GM12878 (cell line): ENCODE measurements at regions not wholly inside any gene's neighbourhood (a gene's known extent, or its start where the extent isn't known, plus 50 kb on each side); places are given as distances from the start of the nearest gene placed in this dataset.

ENCODE experiments used
- ATAC-seq: fragments of 200-7000 bp; cut with Tn5 transposase; 3 replicates; pipeline ENCODE4 v1.9.1; 2020; ENCODE audit warnings: mild to moderate bottlenecking, moderate library complexity
- BruUV-seq: library from RNA; stranded (reverse); fragments of 400-500 nt; replicated peaks from 2 replicates; lab custom pipeline; 2021; lab: Mats Ljungman, UMichigan
- CTCF ChIA-PET: fragments of 300-600 bp; sonication (Branson Sonifier 250); formaldehyde crosslinking; extraction: SDS; loops from one replicate; lab custom pipeline; 2021; ENCODE audit warnings: inconsistent platforms; lab: Yijun Ruan, JAX
- POLR2A ChIA-PET: fragments of 350-600 bp; formaldehyde crosslinking; extraction: SDS; loops from one replicate; lab custom pipeline; 2021; ENCODE audit warnings: inconsistent platforms; lab: Charles Lee
- RAD21 ChIA-PET: fragments of 300-600 bp; sonication (Branson Sonifier 250); formaldehyde crosslinking; loops from one replicate; lab custom pipeline; 2023; ENCODE audit warnings: antibody characterized with exemption; ENCODE audit not compliant: unreplicated experiment; lab: Charles Lee
- SMC1A ChIA-PET: fragments of 300-600 bp; sonication (Branson Sonifier 250); formaldehyde crosslinking; loops from one replicate; lab custom pipeline; 2023; ENCODE audit not compliant: unreplicated experiment, uncharacterized antibody; lab: Charles Lee
- DNase-seq: peaks from one replicate; pipeline ENCODE4 v3.0.0-alpha.2; 2011; ENCODE audit warnings: low read depth, low spot score
- FAIRE-seq: peaks from 3 replicates; lab custom pipeline; 2011; peaks lifted over from hg19 to GRCh38; lab: Jason Lieb, UNC
- H2AFZ ChIP-seq: 2 replicates; pipeline ENCODE4 v1.6.0; 2011; ENCODE audit warnings: low read depth, low read length, control low read depth; ENCODE audit not compliant: control insufficient read depth
- H3K27ac ChIP-seq: 2 replicates; pipeline ENCODE4 v1.5.1; 2011; ENCODE audit warnings: control low read depth; ENCODE audit not compliant: control insufficient read depth, insufficient read depth
- H3K27me3 ChIP-seq, 2 experiments: replicated peaks in 1 of 2; 2 replicates each; pipeline versions ENCODE4 v1.6.0 to v1.6.1; 2011; ENCODE audit warnings: low read length in 1 of 2; ENCODE audit not compliant: control insufficient read depth in 2 of 2, insufficient read depth in 2 of 2
- H3K36me3 ChIP-seq, 2 experiments: 2 replicates each; pipeline ENCODE4 v1.5.1; 2011; ENCODE audit warnings: low read length in 1 of 2; ENCODE audit not compliant: control insufficient read depth in 2 of 2, insufficient read depth in 2 of 2
- H3K4me1 ChIP-seq: 2 replicates; pipeline ENCODE4 v1.6.1; 2011; ENCODE audit warnings: mild to moderate bottlenecking, low read length, moderate library complexity, mixed read lengths; ENCODE audit not compliant: control insufficient read depth, insufficient read depth
- H3K4me2 ChIP-seq: 2 replicates; pipeline ENCODE4 v1.6.0; 2011; ENCODE audit warnings: control low read depth; ENCODE audit not compliant: control insufficient read depth, insufficient read depth
- H3K4me3 ChIP-seq: fragments of 200-600 bp; sonication (generic); 2 replicates; pipeline ENCODE4 v1.5.1; 2016
- H3K79me2 ChIP-seq: 2 replicates; pipeline ENCODE4 v1.6.0; 2011; ENCODE audit warnings: low read length; ENCODE audit not compliant: control insufficient read depth, insufficient read depth
- H3K9ac ChIP-seq: 2 replicates; pipeline ENCODE4 v1.8.0; 2011; ENCODE audit warnings: low read length, control low read depth, mixed read lengths; ENCODE audit not compliant: control insufficient read depth, insufficient read depth
- H3K9me3 ChIP-seq: replicated peaks from 3 replicates; pipeline ENCODE4 v1.5.1; 2011; ENCODE audit warnings: mild to moderate bottlenecking, low read length; ENCODE audit not compliant: control insufficient read depth, insufficient read depth
- H4K20me1 ChIP-seq: 2 replicates; pipeline ENCODE4 v1.6.0; 2011; ENCODE audit not compliant: control insufficient read depth, insufficient read depth
- CBX3 ChIP-seq: fragments of 200-600 bp; sonication (generic); IDR thresholded peaks from 2 replicates; pipeline ENCODE4 v1.6.1; 2016; ENCODE audit warnings: low read depth, borderline replicate concordance
- CEBPB ChIP-seq, 2 experiments: fragments of 150-350 bp in 1 of 2; IDR thresholded peaks; 2 replicates each; pipeline ENCODE4 v1.6.1; 2012 to 2014; ENCODE audit warnings: low read depth in 2 of 2, low read length in 2 of 2, borderline replicate concordance in 1 of 2, inconsistent platforms in 1 of 2
- CUX1 ChIP-seq: IDR thresholded peaks from 2 replicates; pipeline ENCODE4 v1.6.1; 2012; ENCODE audit warnings: improper control_type of control experiment, low read depth, low read length; ENCODE audit not compliant: insufficient replicate concordance
- EGR1 ChIP-seq, 2 experiments: IDR thresholded peaks; 1 replicate in 1 of 2; 2 replicates in 1 of 2; pipeline ENCODE4 v1.6.1; 2011 to 2012; ENCODE audit warnings: low read depth in 2 of 2, low read length in 2 of 2, borderline replicate concordance in 1 of 2, mild to moderate bottlenecking in 1 of 2, moderate library complexity in 1 of 2
- EZH2 ChIP-seq: IDR thresholded peaks from 2 replicates; pipeline ENCODE4 v1.6.1; 2012; ENCODE audit warnings: low read depth, mild to moderate bottlenecking, control low read depth, inconsistent platforms, low read length, borderline replicate concordance; ENCODE audit not compliant: control insufficient read depth
- HSF1 ChIP-seq: fragments of 150-350 bp; IDR thresholded peaks from 2 replicates; pipeline ENCODE4 v1.6.1; 2014; ENCODE audit warnings: mild to moderate bottlenecking, low read depth, low read length
- MEF2B ChIP-seq: fragments of 450-650 bp; IDR thresholded peaks from 2 replicates; pipeline ENCODE4 v1.6.1; 2018; ENCODE audit warnings: mild to moderate bottlenecking, moderate library complexity; ENCODE audit not compliant: partially characterized antibody, poor library complexity, severe bottlenecking
- NKRF ChIP-seq: fragments of 450-650 bp; conservative IDR thresholded peaks from 2 replicates; pipeline ENCODE4 v1.6.1; 2017; ENCODE audit warnings: mild to moderate bottlenecking, moderate library complexity
- SRF ChIP-seq, 2 experiments: IDR thresholded peaks; 2 replicates each; pipeline ENCODE4 v1.6.1; 2011; ENCODE audit warnings: low read depth in 2 of 2, low read length in 2 of 2, mild to moderate bottlenecking in 1 of 2, moderate library complexity in 1 of 2
- ZBED1 ChIP-seq: IDR thresholded peaks from 2 replicates; pipeline ENCODE4 v1.6.1; 2016; ENCODE audit warnings: borderline replicate concordance
- ZNF207 ChIP-seq: fragments of 450-650 bp; IDR thresholded peaks from 2 replicates; pipeline ENCODE4 v1.6.1; 2014; ENCODE audit warnings: antibody characterized with exemption, mild to moderate bottlenecking, borderline replicate concordance
- in situ Hi-C: fragments of 300-500 bp; cut with MboI; formaldehyde crosslinking; loops from 9 replicates; pipeline ENCODE4 v1.14.3; 2018; ENCODE audit warnings: mixed read lengths
- intact Hi-C: fragments of 100-400 bp; cut with micrococcal nuclease; formaldehyde crosslinking; loops from one replicate; pipeline ENCODE4 v1.14.2; 2022; ENCODE audit not compliant: unreplicated experiment

GRCh38 chr10:106033065-106033464 is 1131.4 kb downstream of the SORCS1 start:
- intact Hi-C loops, result no loop called here
- no peak for DNase-seq
- TF ChIP-seq CBX3, result no peak
- no peak for TF ChIP-seq ZNF207
- TF ChIP-seq ZBED1, result no peak
- no peak for TF ChIP-seq HSF1
- TF ChIP-seq SRF (IDR thresholded peaks at IDR 0.05; ENCODE audit: low read depth in 2 of 2, low read length in 2 of 2), result no peak
- no peak for TF ChIP-seq EGR1 (IDR thresholded peaks at IDR 0.05; ENCODE audit: borderline replicate concordance in 1 of 2, low read depth in 2 of 2, low read length in 2 of 2)
- no peak for TF ChIP-seq CEBPB (IDR thresholded peaks at IDR 0.05; ENCODE audit: borderline replicate concordance in 1 of 2, low read depth in 2 of 2, low read length in 2 of 2)
- TF ChIP-seq EZH2, result no peak
- no peak for TF ChIP-seq NKRF
- no peak for TF ChIP-seq MEF2B
- no peak for TF ChIP-seq CUX1
- TF ChIP-seq, all 136 proteins: peak for 0

More at GRCh38 chr10:106033065-106033464, 1131.4 kb downstream of the SORCS1 start:
- H3K4me3 ChIP-seq, result no peak overlapping the region
- ChIA-PET SMC1A (no interaction called here), CTCF (no interaction called here), RAD21 (no interaction called here), POLR2A (no interaction called here)
- no peaks in the 10 kb centered on the region for H3K9me3 ChIP-seq
- no peak overlapping the region for H2AFZ ChIP-seq
- H3K27ac ChIP-seq, result no peak overlapping the region
- no peak overlapping the region for H3K4me2 ChIP-seq
- H3K9ac ChIP-seq, result no peak overlapping the region
- BruUV-seq, result no TSS peak
- no peaks in the 10 kb centered on the region for H3K4me1 ChIP-seq
- H4K20me1 ChIP-seq, result no peaks in the 10 kb centered on the region
- H3K79me2 ChIP-seq, result no peaks in the 10 kb centered on the region
- no peaks in the 10 kb centered on the region for H3K36me3 ChIP-seq
- ATAC-seq, result no peak
- no peaks in the 10 kb centered on the region for H3K27me3 ChIP-seq
- in situ Hi-C loops, result no loop called here
- no peak for FAIRE-seq
